A549 (cell line): ENCODE measurements at regions not wholly inside any gene's neighbourhood (a gene's known extent, or its start where the extent isn't known, plus 50 kb on each side); places are given as distances from the start of the nearest gene placed in this dataset.

ENCODE experiments used
- ATAC-seq, 2 experiments: fragments of 200-7000 bp in 1 of 2; fragments of >200 bp in 1 of 2; cut with Nextera tagmentation in 1 of 2; cut with Tn5 transposase in 1 of 2; 3 replicates each; pipeline versions ENCODE4 v1.8.0 to v1.9.1; 2018 to 2020; ENCODE audit warnings: mild to moderate bottlenecking in 1 of 2, moderate library complexity in 1 of 2
- CTCF ChIA-PET: fragments of 300-600 bp; sonication (Branson Sonifier 250); formaldehyde crosslinking; extraction: SDS; loops from one replicate; lab custom pipeline; 2021; ENCODE audit warnings: antibody characterized with exemption, inconsistent platforms; lab: Yijun Ruan, JAX
- POLR2A ChIA-PET: fragments of 350-600 bp; formaldehyde crosslinking; extraction: SDS; loops from one replicate; lab custom pipeline; 2021; ENCODE audit warnings: antibody characterized with exemption, inconsistent platforms; lab: Yijun Ruan, JAX
- DNase-seq, 2 experiments: peaks; one replicate each; pipeline versions ENCODE4 v3.0.0 to v3.0.0-alpha.2; 2011 to 2016; ENCODE audit warnings: low read depth in 1 of 2, low spot score in 1 of 2
- FAIRE-seq: peaks from 2 replicates; lab custom pipeline; 2011; peaks lifted over from hg19 to GRCh38; lab: Jason Lieb, UNC
- H3K27ac ChIP-seq, 2 experiments: fragments of >200 bp; sonication (Bioruptor Twin); formaldehyde crosslinking; 3 replicates each; pipeline ENCODE4 v1.5.1; 2016 to 2017
- H3K4me1 ChIP-seq: fragments of >200 bp; sonication (Bioruptor Twin); formaldehyde crosslinking; 3 replicates; pipeline ENCODE4 v1.6.1; 2016
- H3K4me2 ChIP-seq: fragments of >200 bp; sonication (Bioruptor Twin); formaldehyde crosslinking; 3 replicates; pipeline ENCODE4 v1.6.1; 2016
- H3K4me3 ChIP-seq: fragments of >200 bp; sonication (Bioruptor Twin); formaldehyde crosslinking; 3 replicates; pipeline ENCODE4 v1.5.1; 2016
- H3K9me3 ChIP-seq: fragments of >200 bp; sonication (Bioruptor Twin); formaldehyde crosslinking; 3 replicates; pipeline ENCODE4 v1.6.1; 2016
- BHLHE40 ChIP-seq: IDR thresholded peaks from 2 replicates; pipeline ENCODE4 v1.6.1; 2012; ENCODE audit warnings: low read depth, low read length, inconsistent platforms
- CBX2 ChIP-seq: fragments of 200-600 bp; sonication (generic); IDR thresholded peaks from 2 replicates; pipeline ENCODE4 v1.6.1; 2016; ENCODE audit warnings: low read depth, mild to moderate bottlenecking, borderline replicate concordance
- CBX8 ChIP-seq: fragments of 200-600 bp; sonication (generic); IDR thresholded peaks from 2 replicates; pipeline ENCODE4 v1.6.1; 2016
- CHD4 ChIP-seq: fragments of 200-600 bp; sonication (generic); IDR thresholded peaks from 2 replicates; pipeline ENCODE4 v1.6.1; 2016; ENCODE audit warnings: antibody characterized with exemption, mild to moderate bottlenecking, borderline replicate concordance
- EHF ChIP-seq: fragments of 250-450 bp; sonication (Bioruptor Pico); IDR thresholded peaks from 2 replicates; pipeline ENCODE4 v1.5.0; 2020; ENCODE audit warnings: mild to moderate bottlenecking
- FOSB ChIP-seq: fragments of 250-450 bp; sonication (Bioruptor Pico); IDR thresholded peaks from 2 replicates; pipeline ENCODE4 v1.5.0; 2020; ENCODE audit warnings: mild to moderate bottlenecking, moderate library complexity
- FOXS1 ChIP-seq: fragments of 250-450 bp; sonication (Bioruptor Pico); IDR thresholded peaks from 2 replicates; pipeline ENCODE4 v1.5.0; 2020; ENCODE audit warnings: mild to moderate bottlenecking, moderate library complexity
- HDAC2 ChIP-seq: fragments of 200-600 bp; sonication (generic); IDR thresholded peaks from 2 replicates; pipeline ENCODE4 v1.6.1; 2016
- HOXA7 ChIP-seq: fragments of 250-450 bp; sonication (Bioruptor Pico); IDR thresholded peaks from 2 replicates; pipeline ENCODE4 v1.5.0; 2020; ENCODE audit warnings: mild to moderate bottlenecking, moderate library complexity
- MAFK ChIP-seq: fragments of 450-650 bp; IDR thresholded peaks from 2 replicates; pipeline ENCODE4 v1.6.1; 2014; ENCODE audit not compliant: partially characterized antibody
- MYC ChIP-seq: IDR thresholded peaks from 2 replicates; pipeline ENCODE4 v1.6.1; 2012; ENCODE audit warnings: mild to moderate bottlenecking, inconsistent platforms, low read length, improper control_type of control experiment, borderline replicate concordance
- NFE2L2 ChIP-seq: fragments of 150-350 bp; conservative IDR thresholded peaks from 2 replicates; pipeline ENCODE4 v1.6.1; 2014; ENCODE audit warnings: low read length
- NPAS2 ChIP-seq: fragments of 250-450 bp; sonication (Bioruptor Pico); IDR thresholded peaks from 2 replicates; pipeline ENCODE4 v1.8.0; 2022; ENCODE audit warnings: mild to moderate bottlenecking, moderate library complexity, borderline replicate concordance
- RAD21 ChIP-seq, 2 experiments: fragments of >200 bp in 1 of 2; sonication (Bioruptor Twin) in 1 of 2; formaldehyde crosslinking in 1 of 2; IDR thresholded peaks in 1 of 2; conservative IDR thresholded peaks in 1 of 2; 2 replicates in 1 of 2; 3 replicates in 1 of 2; pipeline ENCODE4 v1.6.1; 2012 to 2018; ENCODE audit warnings: inconsistent platforms in 1 of 2
- RCOR1 ChIP-seq: fragments of 150-350 bp; IDR thresholded peaks from 2 replicates; pipeline ENCODE4 v1.6.1; 2014; ENCODE audit warnings: antibody characterized with exemption, low read length, low read depth
- RFX5 ChIP-seq: fragments of 450-650 bp; IDR thresholded peaks from 2 replicates; pipeline ENCODE4 v1.7.1; 2014; ENCODE audit warnings: antibody characterized with exemption, mild to moderate bottlenecking, moderate library complexity
- SREBF2 ChIP-seq: fragments of 450-650 bp; IDR thresholded peaks from 2 replicates; pipeline ENCODE4 v1.6.1; 2014; ENCODE audit warnings: mild to moderate bottlenecking, moderate library complexity
- TP53 ChIP-seq: fragments of 250-450 bp; sonication (Bioruptor Pico); IDR thresholded peaks from 2 replicates; pipeline ENCODE4 v1.5.0; 2021; ENCODE audit warnings: mild to moderate bottlenecking, moderate library complexity
- ZFP36 ChIP-seq: fragments of 450-650 bp; IDR thresholded peaks from 2 replicates; pipeline ENCODE4 v1.6.1; 2014; ENCODE audit warnings: borderline replicate concordance; ENCODE audit not compliant: partially characterized antibody
- ZNF302 ChIP-seq: fragments of 250-450 bp; sonication (Bioruptor Pico); IDR thresholded peaks from 2 replicates; pipeline ENCODE4 v1.9.0; 2021; ENCODE audit warnings: inconsistent platforms, mild to moderate bottlenecking, moderate library complexity
- whole genome bisulfite sequencing: methylation state at CpG from one replicate; pipeline ENCODE4 v1.1.6; 2017; ENCODE audit errors: missing lambda C conversion rate; 5-methylcytosine and 5-hydroxymethylcytosine counted together
- TF ChIP-seq, protein P1 (sequence below): fragments of >200 bp; sonication (Bioruptor Twin); formaldehyde crosslinking; IDR thresholded peaks from 2 replicates; pipeline ENCODE4 v1.6.1; 2016
- TF ChIP-seq, protein P2 (sequence below): fragments of 250-450 bp; sonication (Bioruptor Pico); IDR thresholded peaks from 2 replicates; pipeline ENCODE4 v1.5.0; 2020; ENCODE audit warnings: low read depth, mild to moderate bottlenecking, moderate library complexity
- TF ChIP-seq, protein P3 (sequence below): IDR thresholded peaks from 2 replicates; pipeline ENCODE4 v1.6.1; 2012
- TF ChIP-seq, protein P4 (sequence below): fragments of 150-350 bp; IDR thresholded peaks from 2 replicates; pipeline ENCODE4 v1.6.1; 2014; ENCODE audit warnings: low read depth, mild to moderate bottlenecking, low read length
- TF ChIP-seq, protein P5 (sequence below): fragments of >200 bp; sonication (Bioruptor Twin); formaldehyde crosslinking; IDR thresholded peaks from 3 replicates; pipeline ENCODE4 v1.5.1; 2016

DNA sequence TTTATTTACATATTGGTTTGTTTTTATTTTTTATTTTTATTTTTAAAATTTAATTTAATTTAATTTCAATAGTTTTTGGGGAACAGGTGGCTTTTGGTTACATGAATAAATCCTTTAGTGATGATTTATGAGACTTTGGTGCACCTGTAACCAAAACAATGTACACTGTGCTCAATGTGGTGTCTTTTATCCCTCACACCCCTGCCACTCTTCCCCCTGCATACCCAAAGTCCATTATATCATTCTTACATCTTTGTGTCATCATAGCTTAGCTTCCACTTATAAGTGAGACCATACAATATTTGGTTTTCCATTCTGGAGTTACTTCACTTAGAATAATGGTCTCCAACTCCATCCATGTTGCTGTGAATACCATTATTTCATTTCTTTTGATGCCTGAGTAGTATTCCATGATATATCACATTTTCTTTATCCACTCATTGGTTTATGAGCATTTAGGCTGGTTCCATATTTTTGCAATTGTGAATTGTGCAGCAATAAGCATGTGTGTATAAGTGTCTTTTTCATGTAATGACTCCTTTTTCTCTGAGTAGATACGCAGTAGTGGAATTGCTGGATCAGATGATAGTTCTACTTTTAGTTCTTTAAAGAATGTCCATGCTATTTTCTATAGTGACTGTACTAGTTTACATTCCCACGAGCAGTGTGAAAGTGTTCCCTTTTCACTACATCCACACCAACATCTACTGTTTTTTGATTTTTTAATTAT is 157.1 kb downstream of the CPXCR1 start:
- 24% methylated on average over 2 of the region's 2 CpGs for WGBS
- H3K4me1 ChIP-seq: no peaks in the 10 kb centered on the region
- no peak for TF ChIP-seq HDAC2
- no peak for TF ChIP-seq CBX2
- no peak for TF ChIP-seq NPAS2 (CRISPR knock-in tag)
- TF ChIP-seq, protein P1, sequence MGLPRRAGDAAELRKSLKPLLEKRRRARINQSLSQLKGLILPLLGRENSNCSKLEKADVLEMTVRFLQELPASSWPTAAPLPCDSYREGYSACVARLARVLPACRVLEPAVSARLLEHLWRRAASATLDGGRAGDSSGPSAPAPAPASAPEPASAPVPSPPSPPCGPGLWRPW: no peak
- no peak for TF ChIP-seq TP53 (CRISPR knock-in tag)
- TF ChIP-seq ZNF302 (CRISPR knock-in tag): no peak
- no peak for TF ChIP-seq CBX8
- TF ChIP-seq RAD21 (conservative IDR thresholded peaks at IDR 0.05 in 1 of 2, IDR thresholded peaks at IDR 0.05 in 1 of 2): no peak
- TF ChIP-seq MAFK: no peak
- no peak for TF ChIP-seq ZFP36
- TF ChIP-seq, protein P2, sequence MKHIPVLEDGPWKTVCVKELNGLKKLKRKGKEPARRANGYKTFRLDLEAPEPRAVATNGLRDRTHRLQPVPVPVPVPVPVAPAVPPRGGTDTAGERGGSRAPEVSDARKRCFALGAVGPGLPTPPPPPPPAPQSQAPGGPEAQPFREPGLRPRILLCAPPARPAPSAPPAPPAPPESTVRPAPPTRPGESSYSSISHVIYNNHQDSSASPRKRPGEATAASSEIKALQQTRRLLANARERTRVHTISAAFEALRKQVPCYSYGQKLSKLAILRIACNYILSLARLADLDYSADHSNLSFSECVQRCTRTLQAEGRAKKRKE: no peak
- TF ChIP-seq BHLHE40: no peak
- TF ChIP-seq FOSB (CRISPR knock-in tag): no peak
- no peak for TF ChIP-seq RCOR1
- TF ChIP-seq, protein P3, sequence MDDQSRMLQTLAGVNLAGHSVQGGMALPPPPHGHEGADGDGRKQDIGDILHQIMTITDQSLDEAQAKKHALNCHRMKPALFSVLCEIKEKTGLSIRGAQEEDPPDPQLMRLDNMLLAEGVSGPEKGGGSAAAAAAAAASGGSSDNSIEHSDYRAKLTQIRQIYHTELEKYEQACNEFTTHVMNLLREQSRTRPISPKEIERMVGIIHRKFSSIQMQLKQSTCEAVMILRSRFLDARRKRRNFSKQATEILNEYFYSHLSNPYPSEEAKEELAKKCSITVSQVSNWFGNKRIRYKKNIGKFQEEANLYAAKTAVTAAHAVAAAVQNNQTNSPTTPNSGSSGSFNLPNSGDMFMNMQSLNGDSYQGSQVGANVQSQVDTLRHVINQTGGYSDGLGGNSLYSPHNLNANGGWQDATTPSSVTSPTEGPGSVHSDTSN: no peak
- no peak for TF ChIP-seq EHF
- TF ChIP-seq RFX5: no peak
- TF ChIP-seq MYC: no peak
- TF ChIP-seq, protein P4, sequence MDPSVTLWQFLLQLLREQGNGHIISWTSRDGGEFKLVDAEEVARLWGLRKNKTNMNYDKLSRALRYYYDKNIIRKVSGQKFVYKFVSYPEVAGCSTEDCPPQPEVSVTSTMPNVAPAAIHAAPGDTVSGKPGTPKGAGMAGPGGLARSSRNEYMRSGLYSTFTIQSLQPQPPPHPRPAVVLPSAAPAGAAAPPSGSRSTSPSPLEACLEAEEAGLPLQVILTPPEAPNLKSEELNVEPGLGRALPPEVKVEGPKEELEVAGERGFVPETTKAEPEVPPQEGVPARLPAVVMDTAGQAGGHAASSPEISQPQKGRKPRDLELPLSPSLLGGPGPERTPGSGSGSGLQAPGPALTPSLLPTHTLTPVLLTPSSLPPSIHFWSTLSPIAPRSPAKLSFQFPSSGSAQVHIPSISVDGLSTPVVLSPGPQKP: no peak
- DNase-seq (no peak), ATAC-seq (no peak), FAIRE-seq (peak; percentile 65)
- H3K4me2 ChIP-seq: no peak overlapping the region
- H3K4me3 ChIP-seq: no peak overlapping the region
- no peak overlapping the region for H3K27ac ChIP-seq
- CTCF ChIA-PET: no interaction called here
- H3K9me3 ChIP-seq: no peaks in the 10 kb centered on the region
- POLR2A ChIA-PET: no interaction called here

DNA sequence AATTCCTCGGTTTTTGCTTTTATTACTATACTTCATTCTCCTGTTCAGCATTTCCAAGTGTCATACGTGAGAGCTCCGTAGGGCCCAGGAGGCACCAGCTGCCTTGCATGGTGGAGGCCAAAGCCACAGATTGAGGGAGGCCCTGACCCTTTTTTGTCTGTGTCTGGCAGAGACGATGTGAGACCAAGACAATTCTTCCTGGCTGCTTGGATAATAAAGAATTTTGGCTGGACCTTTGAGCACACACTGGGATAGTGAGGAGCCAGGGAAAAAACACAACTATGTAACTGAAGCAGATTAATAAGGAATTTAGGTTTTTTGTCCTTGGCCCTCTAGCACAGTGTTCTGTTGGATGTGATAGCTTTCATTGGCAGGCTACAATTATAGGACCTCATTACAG is 161.0 kb downstream of the CPXCR1 start:
- Histone ChIP-seq H3K9me3 (no peaks in the 10 kb centered on the region), H3K4me3 (no peak overlapping the region), H3K4me1 (no peaks in the 10 kb centered on the region), H3K27ac (no peak overlapping the region), H3K4me2 (no peak overlapping the region)
- DNase-seq (no peak), FAIRE-seq (no peak), ATAC-seq (no peak)
- WGBS: 23% methylated on average over 4 of the region's 4 CpGs
- ChIA-PET CTCF (interaction anchor here (1.1 kb wide), 1 partner anchor 14 kb away, joined by 3 read pairs; no protein-coding TSS in a partner anchor), POLR2A (no interaction called here)
- no peak for TF ChIP-seq HDAC2
- no peak for TF ChIP-seq RFX5
- TF ChIP-seq MYC: no peak
- no peak for TF ChIP-seq FOXS1
- TF ChIP-seq, protein P5, sequence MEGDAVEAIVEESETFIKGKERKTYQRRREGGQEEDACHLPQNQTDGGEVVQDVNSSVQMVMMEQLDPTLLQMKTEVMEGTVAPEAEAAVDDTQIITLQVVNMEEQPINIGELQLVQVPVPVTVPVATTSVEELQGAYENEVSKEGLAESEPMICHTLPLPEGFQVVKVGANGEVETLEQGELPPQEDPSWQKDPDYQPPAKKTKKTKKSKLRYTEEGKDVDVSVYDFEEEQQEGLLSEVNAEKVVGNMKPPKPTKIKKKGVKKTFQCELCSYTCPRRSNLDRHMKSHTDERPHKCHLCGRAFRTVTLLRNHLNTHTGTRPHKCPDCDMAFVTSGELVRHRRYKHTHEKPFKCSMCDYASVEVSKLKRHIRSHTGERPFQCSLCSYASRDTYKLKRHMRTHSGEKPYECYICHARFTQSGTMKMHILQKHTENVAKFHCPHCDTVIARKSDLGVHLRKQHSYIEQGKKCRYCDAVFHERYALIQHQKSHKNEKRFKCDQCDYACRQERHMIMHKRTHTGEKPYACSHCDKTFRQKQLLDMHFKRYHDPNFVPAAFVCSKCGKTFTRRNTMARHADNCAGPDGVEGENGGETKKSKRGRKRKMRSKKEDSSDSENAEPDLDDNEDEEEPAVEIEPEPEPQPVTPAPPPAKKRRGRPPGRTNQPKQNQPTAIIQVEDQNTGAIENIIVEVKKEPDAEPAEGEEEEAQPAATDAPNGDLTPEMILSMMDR: no peak
- no peak for TF ChIP-seq HOXA7 (CRISPR knock-in tag)
- no peak for TF ChIP-seq CHD4
- no peak for TF ChIP-seq MAFK
- no peak for TF ChIP-seq TP53 (CRISPR knock-in tag)
- TF ChIP-seq, protein P1: no peak
- no peak for TF ChIP-seq ZNF302 (CRISPR knock-in tag)
- TF ChIP-seq NFE2L2: no peak
- TF ChIP-seq SREBF2: no peak
